Nephron (organoid): ENCODE measurements at regions not wholly inside any gene's neighbourhood (a gene's known extent, or its start where the extent isn't known, plus 50 kb on each side); places are given as distances from the start of the nearest gene placed in this dataset.

Experiments used
- H3K27ac Mint-ChIP-seq, 3 experiments: 2 replicates each; pipeline ENCODE4 v1.8.0; 2020; ENCODE audit warnings: mixed read lengths in 3 of 3, mild to moderate bottlenecking in 2 of 3, moderate library complexity in 1 of 3
- H3K27me3 Mint-ChIP-seq: 2 replicates; pipeline ENCODE4 v1.8.0; 2021; ENCODE audit warnings: low read depth, mild to moderate bottlenecking, moderate library complexity, mixed read lengths
- H3K36me3 Mint-ChIP-seq: 2 replicates; pipeline ENCODE4 v1.8.0; 2020; ENCODE audit warnings: low read depth, mixed read lengths
- H3K4me1 Mint-ChIP-seq: 2 replicates; pipeline ENCODE4 v1.8.0; 2020; ENCODE audit warnings: mixed read lengths
- H3K4me3 Mint-ChIP-seq, 3 experiments: 2 replicates each; pipeline ENCODE4 v1.8.0; 2020; ENCODE audit warnings: mild to moderate bottlenecking in 3 of 3, mixed read lengths in 3 of 3, moderate library complexity in 2 of 3
- H3K9me3 Mint-ChIP-seq: 2 replicates; pipeline ENCODE4 v1.8.0; 2020; ENCODE audit warnings: mixed read lengths
- CTCF ChIP-seq, 3 experiments: fragments of 200-600 bp; sonication (generic); IDR thresholded peaks; one replicate each; pipeline ENCODE4 v1.5.0; 2021; ENCODE audit warnings: antibody characterized with exemption in 3 of 3; ENCODE audit not compliant: unreplicated experiment in 3 of 3

- Mint-ChIP-seq H3K9me3 (no peaks in the 10 kb centered on the region), H3K27ac (peak overlapping the region in 1 of 3 experiments; percentile 15), H3K36me3 (no peaks in the 10 kb centered on the region), H3K4me3 (no peak overlapping the region), H3K27me3 (peaks cover 12% of the 10 kb centered on the region), H3K4me1 (peaks cover 18% of the 10 kb centered on the region)
- no peak for TF ChIP-seq CTCF (IDR thresholded peaks at IDR 0.05; ENCODE audit: unreplicated experiment in 3 of 3)
Measured at GRCh38 chr1:230515451-230516145, 89.5 kb upstream of the PGBD5 start.

- peaks cover 23% of the 10 kb centered on the region for H3K4me1 Mint-ChIP-seq
- peaks cover 16% of the 10 kb centered on the region for H3K27me3 Mint-ChIP-seq
- no peak overlapping the region for H3K4me3 Mint-ChIP-seq
- H3K9me3 Mint-ChIP-seq = no peaks in the 10 kb centered on the region
- H3K36me3 Mint-ChIP-seq = no peaks in the 10 kb centered on the region
- TF ChIP-seq CTCF (IDR thresholded peaks at IDR 0.05; ENCODE audit: unreplicated experiment in 3 of 3) = no peak
- no peak overlapping the region for H3K27ac Mint-ChIP-seq
Measured at GRCh38 chr1:230510496-230510895, 84.4 kb upstream of the PGBD5 start.

- Mint-ChIP-seq H3K27ac (no peak overlapping the region), H3K36me3 (no peaks in the 10 kb centered on the region), H3K9me3 (no peaks in the 10 kb centered on the region), H3K4me3 (no peak overlapping the region), H3K4me1 (peaks cover 28% of the 10 kb centered on the region), H3K27me3 (peaks cover 12% of the 10 kb centered on the region)
- TF ChIP-seq CTCF (IDR thresholded peaks at IDR 0.05; ENCODE audit: unreplicated experiment in 3 of 3) = no peak
Measured at GRCh38 chr1:230509281-230509977, 83.3 kb upstream of the PGBD5 start.

- no peaks in the 10 kb centered on the region for H3K36me3 Mint-ChIP-seq
- no peak overlapping the region for H3K4me3 Mint-ChIP-seq
- H3K27ac Mint-ChIP-seq = peak overlapping the region; percentile 65 to 72 (median 66)
- peaks cover 40% of the 10 kb centered on the region for H3K4me1 Mint-ChIP-seq
- peaks cover 9% of the 10 kb centered on the region for H3K27me3 Mint-ChIP-seq
- TF ChIP-seq CTCF (IDR thresholded peaks at IDR 0.05; ENCODE audit: unreplicated experiment in 3 of 3) = no peak
- H3K9me3 Mint-ChIP-seq = no peaks in the 10 kb centered on the region
Measured at GRCh38 chr1:230507666-230508402, 81.7 kb upstream of the PGBD5 start.

- Mint-ChIP-seq H3K27ac (peak overlapping the region in 2 of 3 experiments; percentile 28 to 66), H3K9me3 (no peaks in the 10 kb centered on the region), H3K4me3 (no peak overlapping the region)
Measured at GRCh38 chr1:230507236-230507635, 81.1 kb upstream of the PGBD5 start.

More at GRCh38 chr1:230507236-230507635, 81.1 kb upstream of the PGBD5 start:
- H3K4me1 Mint-ChIP-seq = peaks cover 46% of the 10 kb centered on the region
- no peak for TF ChIP-seq CTCF (IDR thresholded peaks at IDR 0.05; ENCODE audit: unreplicated experiment in 3 of 3)
- peaks cover 8% of the 10 kb centered on the region for H3K27me3 Mint-ChIP-seq
- no peaks in the 10 kb centered on the region for H3K36me3 Mint-ChIP-seq
